ENCODE measurements at regions not wholly inside any gene's neighbourhood (a gene's known extent, or its start where the extent isn't known, plus 50 kb on each side); places are given as distances from the start of the nearest gene placed in this dataset.

GRCh38 chr2:221189431-221190067 is 382.6 kb downstream of the EPHA4 start:
- ChIA-PET CTCF (no interaction called here), POLR2A (interaction anchor here (0.6 kb wide), 1 partner anchor 230 kb away, joined by 3 read pairs; no protein-coding TSS in a partner anchor)
- no peak for TF ChIP-seq CTCF (IDR thresholded peaks at IDR 0.05)
- H3K27me3 Mint-ChIP-seq, result peaks cover 11% of the 10 kb centered on the region
- peaks cover 14% of the 10 kb centered on the region for H3K9me3 Mint-ChIP-seq
- H3K36me3 Mint-ChIP-seq (ENCODE audit: low read depth), result no peaks in the 10 kb centered on the region
- ATAC-seq (ENCODE audit: low read depth) (no peak), DNase-seq (no peak)
- no peak overlapping the region for H3K4me3 Mint-ChIP-seq
- H3K27ac Mint-ChIP-seq, result no peak overlapping the region
- no peaks in the 10 kb centered on the region for H3K4me1 Mint-ChIP-seq
- intact Hi-C loops (cut with micrococcal nuclease), result no loop called here

- no peaks in the 10 kb centered on the region for H3K36me3 Mint-ChIP-seq (ENCODE audit: low read depth)
- H3K27me3 Mint-ChIP-seq, result no peaks in the 10 kb centered on the region
- intact Hi-C loops (cut with micrococcal nuclease), result no loop called here
- ATAC-seq (ENCODE audit: low read depth) (no peak), DNase-seq (no peak)
- no peak overlapping the region for H3K4me3 Mint-ChIP-seq
- CTCF ChIA-PET, result no interaction called here
- H3K9me3 Mint-ChIP-seq, result peaks cover 14% of the 10 kb centered on the region
- POLR2A ChIA-PET, result no interaction called here
- peaks cover 45% of the 10 kb centered on the region for H3K4me1 Mint-ChIP-seq
- no peak for TF ChIP-seq CTCF (IDR thresholded peaks at IDR 0.05)
- H3K27ac Mint-ChIP-seq, result no peak overlapping the region
Observed at GRCh38 chr2:221195829-221196228, 376.3 kb downstream of the EPHA4 start.

GRCh38 chr2:221197225-221197856 is 374.8 kb downstream of the EPHA4 start:
- DNase-seq, result no peak
- CTCF ChIA-PET, result no interaction called here
- Mint-ChIP-seq H3K4me1 (peaks cover 53% of the 10 kb centered on the region), H3K27ac (peak overlapping the region; percentile 46), H3K4me3 (peak overlapping the region; percentile 35), H3K9me3 (peaks cover 14% of the 10 kb centered on the region), H3K36me3 (ENCODE audit: low read depth) (no peaks in the 10 kb centered on the region), H3K27me3 (no peaks in the 10 kb centered on the region)
- intact Hi-C loops (cut with micrococcal nuclease), result no loop called here
- POLR2A ChIA-PET, result interaction anchor here (0.6 kb wide), 1 partner anchor 175 kb away, joined by 6 read pairs; no protein-coding TSS in a partner anchor
- no peak for TF ChIP-seq CTCF (IDR thresholded peaks at IDR 0.05)
- peak; percentile 40 for ATAC-seq (ENCODE audit: low read depth)

GRCh38 chr2:221198309-221198708 is 373.8 kb downstream of the EPHA4 start:
- ATAC-seq (ENCODE audit: low read depth) (no peak), DNase-seq (no peak)
- Mint-ChIP-seq H3K27me3 (no peaks in the 10 kb centered on the region), H3K27ac (peak overlapping the region; percentile 46), H3K4me1 (peaks cover 62% of the 10 kb centered on the region), H3K9me3 (peaks cover 8% of the 10 kb centered on the region), H3K4me3 (no peak overlapping the region), H3K36me3 (ENCODE audit: low read depth) (no peaks in the 10 kb centered on the region)
- POLR2A ChIA-PET, result no interaction called here
- TF ChIP-seq CTCF (IDR thresholded peaks at IDR 0.05), result no peak
- intact Hi-C loops (cut with micrococcal nuclease), result no loop called here
- CTCF ChIA-PET, result no interaction called here

GRCh38 chr2:221200184-221200839 is 371.8 kb downstream of the EPHA4 start:
- no peak overlapping the region for H3K4me3 Mint-ChIP-seq
- intact Hi-C loops (cut with micrococcal nuclease), result loop anchor here (5.0 to 10.0 kb wide), 3 partner anchors 267 to 1706 kb away; partner anchors contain the start of gene GMPPA
- POLR2A ChIA-PET, result interaction anchor here (0.7 kb wide), 2 partner anchors 34 to 1921 kb away, joined by 3 read pairs; partner anchors contain the start of gene DNAJB2
- CTCF ChIA-PET, result no interaction called here
- H3K27me3 Mint-ChIP-seq, result no peaks in the 10 kb centered on the region
- TF ChIP-seq CTCF (IDR thresholded peaks at IDR 0.05), result no peak
- no peak for DNase-seq
- ATAC-seq (ENCODE audit: low read depth), result no peak
- H3K4me1 Mint-ChIP-seq, result peaks cover 74% of the 10 kb centered on the region
- no peaks in the 10 kb centered on the region for H3K9me3 Mint-ChIP-seq
- H3K36me3 Mint-ChIP-seq (ENCODE audit: low read depth), result no peaks in the 10 kb centered on the region
- H3K27ac Mint-ChIP-seq, result no peak overlapping the region
